ENCODE measurements at regions not wholly inside any gene's neighbourhood (a gene's known extent, or its start where the extent isn't known, plus 50 kb on each side); places are given as distances from the start of the nearest gene placed in this dataset.
A peak's percentile ranks its signal among the peaks of the same experiment; 100 is the strongest.

DNA sequence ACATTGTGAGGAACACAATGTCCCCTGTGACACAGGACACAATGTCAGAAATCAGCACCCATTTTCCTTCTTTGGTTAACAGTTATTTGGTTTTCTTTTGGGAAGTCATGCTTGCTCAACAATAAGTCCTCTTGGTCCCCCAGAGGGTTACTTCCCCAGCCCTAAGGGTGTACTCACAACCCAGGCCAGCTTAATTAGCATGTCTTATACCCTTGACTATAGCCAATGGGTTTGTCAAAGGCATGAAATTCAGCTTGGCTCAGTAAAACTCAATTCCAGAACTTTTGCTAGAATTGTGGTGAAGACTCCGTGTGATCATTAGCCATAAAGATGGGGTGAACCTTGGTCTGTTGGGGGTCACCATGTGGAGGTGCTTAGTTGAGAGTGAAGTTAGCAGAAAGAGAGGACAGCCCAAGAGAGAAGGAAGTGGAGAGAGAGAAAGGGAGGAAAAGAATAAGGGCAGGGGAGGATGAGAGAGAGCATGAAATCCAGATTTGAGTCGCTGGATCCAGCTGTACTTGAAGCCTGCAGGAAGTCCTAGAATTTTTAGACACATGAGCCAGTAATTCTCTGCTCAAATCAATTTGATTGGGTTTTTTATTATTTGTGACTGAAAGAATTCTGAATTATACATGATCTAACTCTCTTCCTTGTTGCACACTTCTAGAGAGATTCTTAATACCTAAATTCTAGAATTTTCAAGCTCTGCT, 321.3 kb upstream of the JAG1 start:
- Histone ChIP-seq H3K4me2 (ENCODE audit: low read length) (no peak overlapping the region), H3K4me1 (ENCODE audit: insufficient read depth, low read length) (no peaks in the 10 kb centered on the region), H3K27me3 (ENCODE audit: insufficient read depth, low read length) (no peaks in the 10 kb centered on the region), H4K20me1 (ENCODE audit: insufficient read depth, low read length) (no peaks in the 10 kb centered on the region), H3K9ac (ENCODE audit: low read length) (no peak overlapping the region), H3K9me3 (ENCODE audit: insufficient read depth, low read depth, low read length) (no peaks in the 10 kb centered on the region), H3K36me3 (ENCODE audit: insufficient read depth, low read length) (no peaks in the 10 kb centered on the region), H3K4me3 (ENCODE audit: insufficient read depth, low read depth, low read length) (no peak overlapping the region), H2AFZ (ENCODE audit: low read depth, low read length) (no peak overlapping the region), H3K79me2 (ENCODE audit: insufficient read depth, low read length) (no peaks in the 10 kb centered on the region), H3K27ac (ENCODE audit: low read depth, low read length) (no peak overlapping the region)
- no peak overlapping the region for H3K4me3 Mint-ChIP-seq (ENCODE audit: unreplicated experiment)
- no peak for DNase-seq (ENCODE audit: low read depth)
- H3K27me3 Mint-ChIP-seq (ENCODE audit: low read depth, unreplicated experiment) = no peaks in the 10 kb centered on the region
- H3K9me3 Mint-ChIP-seq (ENCODE audit: unreplicated experiment) = no peaks in the 10 kb centered on the region
- TF ChIP-seq, protein P1, sequence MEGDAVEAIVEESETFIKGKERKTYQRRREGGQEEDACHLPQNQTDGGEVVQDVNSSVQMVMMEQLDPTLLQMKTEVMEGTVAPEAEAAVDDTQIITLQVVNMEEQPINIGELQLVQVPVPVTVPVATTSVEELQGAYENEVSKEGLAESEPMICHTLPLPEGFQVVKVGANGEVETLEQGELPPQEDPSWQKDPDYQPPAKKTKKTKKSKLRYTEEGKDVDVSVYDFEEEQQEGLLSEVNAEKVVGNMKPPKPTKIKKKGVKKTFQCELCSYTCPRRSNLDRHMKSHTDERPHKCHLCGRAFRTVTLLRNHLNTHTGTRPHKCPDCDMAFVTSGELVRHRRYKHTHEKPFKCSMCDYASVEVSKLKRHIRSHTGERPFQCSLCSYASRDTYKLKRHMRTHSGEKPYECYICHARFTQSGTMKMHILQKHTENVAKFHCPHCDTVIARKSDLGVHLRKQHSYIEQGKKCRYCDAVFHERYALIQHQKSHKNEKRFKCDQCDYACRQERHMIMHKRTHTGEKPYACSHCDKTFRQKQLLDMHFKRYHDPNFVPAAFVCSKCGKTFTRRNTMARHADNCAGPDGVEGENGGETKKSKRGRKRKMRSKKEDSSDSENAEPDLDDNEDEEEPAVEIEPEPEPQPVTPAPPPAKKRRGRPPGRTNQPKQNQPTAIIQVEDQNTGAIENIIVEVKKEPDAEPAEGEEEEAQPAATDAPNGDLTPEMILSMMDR (IDR thresholded peaks at IDR 0.05; ENCODE audit: insufficient read depth, low read depth, low read length) = no peak
- no peak for TF ChIP-seq EZH2 (IDR thresholded peaks at IDR 0.05; ENCODE audit: insufficient read depth, low read length)
- FAIRE-seq = no peak
- H3K4me1 Mint-ChIP-seq (ENCODE audit: low read depth, unreplicated experiment) = peaks cover 16% of the 10 kb centered on the region
- H3K27ac Mint-ChIP-seq (ENCODE audit: unreplicated experiment) = no peak overlapping the region
- H3K36me3 Mint-ChIP-seq (ENCODE audit: low read depth, unreplicated experiment) = peaks cover 2% of the 10 kb centered on the region

DNA sequence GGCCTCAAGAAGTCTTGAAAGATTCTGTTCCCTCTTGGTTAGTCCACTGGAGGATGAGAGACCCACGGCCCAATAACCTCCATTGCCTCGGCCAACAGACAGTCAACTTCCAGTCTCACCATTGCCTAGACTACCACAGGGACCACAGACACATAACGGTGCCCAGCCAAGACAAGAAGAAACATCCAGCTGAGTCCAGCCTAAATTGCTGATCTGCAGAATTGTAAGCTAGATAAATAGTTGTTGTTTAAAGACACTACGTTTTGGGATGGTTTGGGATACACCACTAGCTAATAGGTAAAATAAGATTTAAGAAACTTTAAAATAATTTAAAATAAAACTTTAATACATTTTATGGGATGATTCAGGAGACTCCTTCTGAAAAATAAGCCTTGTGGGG, 324.7 kb upstream of the JAG1 start:
- no peak overlapping the region for H3K9ac ChIP-seq (ENCODE audit: low read length)
- H3K27ac Mint-ChIP-seq (ENCODE audit: unreplicated experiment) = no peak overlapping the region
- H3K27me3 Mint-ChIP-seq (ENCODE audit: low read depth, unreplicated experiment) = no peaks in the 10 kb centered on the region
- no peaks in the 10 kb centered on the region for H3K9me3 ChIP-seq (ENCODE audit: insufficient read depth, low read depth, low read length)
- H3K79me2 ChIP-seq (ENCODE audit: insufficient read depth, low read length) = no peaks in the 10 kb centered on the region
- no peak for DNase-seq (ENCODE audit: low read depth)
- peaks cover 33% of the 10 kb centered on the region for H3K4me1 Mint-ChIP-seq (ENCODE audit: low read depth, unreplicated experiment)
- no peaks in the 10 kb centered on the region for H3K9me3 Mint-ChIP-seq (ENCODE audit: unreplicated experiment)
- H3K4me1 ChIP-seq (ENCODE audit: insufficient read depth, low read length) = peaks cover 12% of the 10 kb centered on the region
- no peaks in the 10 kb centered on the region for H3K27me3 ChIP-seq (ENCODE audit: insufficient read depth, low read length)
- no peak overlapping the region for H3K27ac ChIP-seq (ENCODE audit: low read depth, low read length)
- H3K36me3 ChIP-seq (ENCODE audit: insufficient read depth, low read length) = no peaks in the 10 kb centered on the region
- H3K4me3 ChIP-seq (ENCODE audit: insufficient read depth, low read depth, low read length) = no peak overlapping the region
- FAIRE-seq = no peak
- peaks cover 2% of the 10 kb centered on the region for H3K36me3 Mint-ChIP-seq (ENCODE audit: low read depth, unreplicated experiment)
- no peak overlapping the region for H3K4me3 Mint-ChIP-seq (ENCODE audit: unreplicated experiment)
- no peaks in the 10 kb centered on the region for H4K20me1 ChIP-seq (ENCODE audit: insufficient read depth, low read length)
- H2AFZ ChIP-seq (ENCODE audit: low read depth, low read length) = no peak overlapping the region
- no peak overlapping the region for H3K4me2 ChIP-seq (ENCODE audit: low read length)
- TF ChIP-seq, protein P1 (IDR thresholded peaks at IDR 0.05; ENCODE audit: insufficient read depth, low read depth, low read length) = no peak
- no peak for TF ChIP-seq EZH2 (IDR thresholded peaks at IDR 0.05; ENCODE audit: insufficient read depth, low read length)

DNA sequence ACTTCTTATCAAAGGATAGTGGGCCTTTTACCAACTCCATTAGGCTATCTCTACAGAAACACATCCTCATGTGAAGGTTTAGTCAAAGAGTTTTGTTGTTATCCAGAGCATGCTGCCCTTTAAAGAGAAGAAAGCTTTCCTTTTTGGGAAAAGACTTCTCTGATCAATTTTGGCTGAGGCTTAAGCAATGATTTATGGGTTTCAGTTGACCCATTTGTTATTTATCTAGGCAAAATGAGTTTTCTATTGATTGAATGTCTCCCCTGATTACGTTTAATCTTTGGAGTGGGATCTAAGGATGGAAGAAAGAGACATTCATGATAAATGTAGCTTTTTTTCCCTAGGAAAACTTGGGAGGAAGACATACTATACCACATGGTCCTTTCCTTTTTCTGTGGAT, 326.6 kb upstream of the JAG1 start:
- no peak overlapping the region for H3K4me2 ChIP-seq (ENCODE audit: low read length)
- no peak overlapping the region for H3K4me3 ChIP-seq (ENCODE audit: insufficient read depth, low read depth, low read length)
- no peaks in the 10 kb centered on the region for H3K9me3 Mint-ChIP-seq (ENCODE audit: unreplicated experiment)
- peak overlapping the region; percentile 99 for H3K27ac Mint-ChIP-seq (ENCODE audit: unreplicated experiment)
- no peaks in the 10 kb centered on the region for H3K27me3 Mint-ChIP-seq (ENCODE audit: low read depth, unreplicated experiment)
- DNase-seq (ENCODE audit: low read depth) = no peak
- FAIRE-seq = peak; percentile 13
- H3K4me3 Mint-ChIP-seq (ENCODE audit: unreplicated experiment) = no peak overlapping the region
- H3K27ac ChIP-seq (ENCODE audit: low read depth, low read length) = no peak overlapping the region
- peaks cover 37% of the 10 kb centered on the region for H3K4me1 Mint-ChIP-seq (ENCODE audit: low read depth, unreplicated experiment)
- H3K36me3 ChIP-seq (ENCODE audit: insufficient read depth, low read length) = no peaks in the 10 kb centered on the region
- H3K9ac ChIP-seq (ENCODE audit: low read length) = no peak overlapping the region
- H3K79me2 ChIP-seq (ENCODE audit: insufficient read depth, low read length) = no peaks in the 10 kb centered on the region
- peaks cover 2% of the 10 kb centered on the region for H3K36me3 Mint-ChIP-seq (ENCODE audit: low read depth, unreplicated experiment)
- no peaks in the 10 kb centered on the region for H3K27me3 ChIP-seq (ENCODE audit: insufficient read depth, low read length)
- peaks cover 12% of the 10 kb centered on the region for H3K4me1 ChIP-seq (ENCODE audit: insufficient read depth, low read length)
- TF ChIP-seq EZH2 (IDR thresholded peaks at IDR 0.05; ENCODE audit: insufficient read depth, low read length) = no peak
- TF ChIP-seq, protein P1 (IDR thresholded peaks at IDR 0.05; ENCODE audit: insufficient read depth, low read depth, low read length) = no peak
- no peak overlapping the region for H2AFZ ChIP-seq (ENCODE audit: low read depth, low read length)
- no peaks in the 10 kb centered on the region for H3K9me3 ChIP-seq (ENCODE audit: insufficient read depth, low read depth, low read length)
- no peaks in the 10 kb centered on the region for H4K20me1 ChIP-seq (ENCODE audit: insufficient read depth, low read length)
